ENCODE measurements at regions not wholly inside any gene's neighbourhood (a gene's known extent, or its start where the extent isn't known, plus 50 kb on each side); places are given as distances from the start of the nearest gene placed in this dataset.

- Histone ChIP-seq H3K9ac (ENCODE audit: control insufficient read depth, extremely low read depth, insufficient read depth, low read length) (no peak overlapping the region), H3K27ac (ENCODE audit: control insufficient read depth, insufficient read depth, low read length) (no peak overlapping the region), H3K9me1 (ENCODE audit: control insufficient read depth, extremely low read depth, insufficient read depth, low read length) (no peaks in the 10 kb centered on the region), H3K27me3 (ENCODE audit: control insufficient read depth, extremely low read depth, insufficient read depth, low read length) (no peaks in the 10 kb centered on the region), H2AFZ (ENCODE audit: control insufficient read depth, low read length) (no peak overlapping the region), H3K4me3 (ENCODE audit: control insufficient read depth in 2 of 3, extremely low read depth in 1 of 3, insufficient read depth in 2 of 3, low read depth in 1 of 3, low read length in 3 of 3) (no peak overlapping the region), H3K4me2 (ENCODE audit: control insufficient read depth, extremely low read depth, insufficient read depth, low read depth, low read length) (no peak overlapping the region), H3K79me2 (ENCODE audit: control insufficient read depth, insufficient read depth, low read length) (no peaks in the 10 kb centered on the region), H3K4me1 (ENCODE audit: control insufficient read depth, extremely low read depth, insufficient read depth, low read length) (peaks cover 27% of the 10 kb centered on the region), H3K9me3 (ENCODE audit: control insufficient read depth, low read depth, low read length) (no peaks in the 10 kb centered on the region), H4K20me1 (ENCODE audit: control insufficient read depth, extremely low read depth, insufficient read depth, low read length) (no peaks in the 10 kb centered on the region), H3K36me3 (ENCODE audit: control insufficient read depth in 2 of 2, extremely low read depth in 1 of 2, insufficient read depth in 2 of 2, low read length in 2 of 2) (no peaks in the 10 kb centered on the region)
- FAIRE-seq = no peak
- dilution Hi-C loops (cut with MboI; ENCODE audit: extremely low pct_ligation_motif_present, low sequenced_read_pairs) = no loop called here
- TF ChIP-seq EZH2 (IDR thresholded peaks at IDR 0.05; ENCODE audit: low read length) (no peak), CTCF (optimal IDR thresholded peaks at IDR 0.05 in 1 of 3, IDR thresholded peaks at IDR 0.05 in 1 of 3, conservative IDR thresholded peaks at IDR 0.05 in 1 of 3; ENCODE audit: extremely low read depth in 1 of 3, insufficient read depth in 2 of 3, low read length in 3 of 3) (no peak)
- no peak for DNase-seq (ENCODE audit: low read depth, low spot score)
Observed at GRCh38 chr5:110968246-110969005, 103.1 kb upstream of the TSLP start.

GRCh38 chr5:110969502-110969901, 102.0 kb upstream of the TSLP start:
- Histone ChIP-seq H2AFZ (ENCODE audit: control insufficient read depth, low read length) (no peak overlapping the region), H3K4me3 (ENCODE audit: control insufficient read depth in 2 of 3, extremely low read depth in 1 of 3, insufficient read depth in 2 of 3, low read depth in 1 of 3, low read length in 3 of 3) (no peak overlapping the region), H3K9me3 (ENCODE audit: control insufficient read depth, low read depth, low read length) (no peaks in the 10 kb centered on the region), H3K9me1 (ENCODE audit: control insufficient read depth, extremely low read depth, insufficient read depth, low read length) (no peaks in the 10 kb centered on the region), H3K9ac (ENCODE audit: control insufficient read depth, extremely low read depth, insufficient read depth, low read length) (no peak overlapping the region), H3K27me3 (ENCODE audit: control insufficient read depth, extremely low read depth, insufficient read depth, low read length) (no peaks in the 10 kb centered on the region), H3K4me2 (ENCODE audit: control insufficient read depth, extremely low read depth, insufficient read depth, low read depth, low read length) (no peak overlapping the region), H3K79me2 (ENCODE audit: control insufficient read depth, insufficient read depth, low read length) (no peaks in the 10 kb centered on the region), H4K20me1 (ENCODE audit: control insufficient read depth, extremely low read depth, insufficient read depth, low read length) (no peaks in the 10 kb centered on the region), H3K27ac (ENCODE audit: control insufficient read depth, insufficient read depth, low read length) (no peak overlapping the region), H3K36me3 (ENCODE audit: control insufficient read depth in 2 of 2, extremely low read depth in 1 of 2, insufficient read depth in 2 of 2, low read length in 2 of 2) (no peaks in the 10 kb centered on the region), H3K4me1 (ENCODE audit: control insufficient read depth, extremely low read depth, insufficient read depth, low read length) (peaks cover 26% of the 10 kb centered on the region)
- dilution Hi-C loops (cut with MboI; ENCODE audit: extremely low pct_ligation_motif_present, low sequenced_read_pairs) = no loop called here
- TF ChIP-seq CTCF (optimal IDR thresholded peaks at IDR 0.05 in 1 of 3, IDR thresholded peaks at IDR 0.05 in 1 of 3, conservative IDR thresholded peaks at IDR 0.05 in 1 of 3; ENCODE audit: extremely low read depth in 1 of 3, insufficient read depth in 2 of 3, low read length in 3 of 3) = no peak
- TF ChIP-seq EZH2 (IDR thresholded peaks at IDR 0.05; ENCODE audit: low read length) = no peak
- DNase-seq (ENCODE audit: low read depth, low spot score) (no peak), FAIRE-seq (no peak)
